ENCODE measurements at regions not wholly inside any gene's neighbourhood (a gene's known extent, or its start where the extent isn't known, plus 50 kb on each side); places are given as distances from the start of the nearest gene placed in this dataset.
"Not testable (repeated sequence)": the region's sequence is repeated elsewhere in the genome, so short reads cannot be mapped to it uniquely, and the experiment has no call there.

GRCh38 chr11:80282643-80283042 lies 841.8 kb upstream of the TENM4 start:
- DNase-seq = no peak

- DNase-seq = no peak
Observed at GRCh38 chr11:80281194-80281593, 840.4 kb upstream of the TENM4 start.

DNA sequence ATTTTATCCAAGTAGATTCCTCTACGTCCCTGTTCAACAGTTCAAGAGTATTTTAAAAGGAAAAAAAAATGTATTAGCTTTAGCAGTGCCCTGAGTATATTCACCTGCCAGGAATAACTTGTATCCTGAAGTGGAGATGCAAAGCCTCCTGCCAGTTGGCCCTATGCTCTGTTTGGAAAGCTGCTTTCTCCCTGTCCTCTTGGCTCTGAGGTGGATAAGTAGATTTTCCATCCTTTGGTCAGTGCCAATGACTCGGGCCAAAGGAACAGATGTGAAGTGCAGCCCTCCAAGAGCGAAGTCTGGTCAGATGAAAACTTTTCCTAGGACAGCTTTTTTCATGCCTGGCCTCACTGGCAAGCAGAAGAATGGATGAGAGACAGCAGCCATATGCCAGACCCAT lies 839.9 kb upstream of the TENM4 start:
- no peak for DNase-seq

DNA sequence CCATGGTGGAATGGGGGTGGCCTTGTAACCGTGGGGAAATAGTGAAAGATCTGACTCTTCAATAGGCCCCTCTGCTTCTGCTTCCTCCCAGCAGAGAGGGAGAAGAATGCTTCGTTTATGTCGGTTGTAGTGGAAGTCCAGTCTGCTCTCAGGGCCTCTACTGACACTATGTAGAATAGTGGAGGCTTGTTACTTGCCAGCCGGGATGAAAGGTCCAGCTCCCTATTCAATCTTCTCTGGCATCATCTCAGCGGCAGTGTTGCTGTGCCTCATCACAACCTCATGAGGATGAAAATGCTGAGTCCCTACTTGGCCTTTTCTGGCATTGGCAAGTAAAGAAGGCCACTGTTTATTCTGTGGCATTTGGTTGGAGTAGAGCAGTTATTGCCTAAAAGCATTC lies 820.9 kb upstream of the TENM4 start:
- no peak for DNase-seq

DNA sequence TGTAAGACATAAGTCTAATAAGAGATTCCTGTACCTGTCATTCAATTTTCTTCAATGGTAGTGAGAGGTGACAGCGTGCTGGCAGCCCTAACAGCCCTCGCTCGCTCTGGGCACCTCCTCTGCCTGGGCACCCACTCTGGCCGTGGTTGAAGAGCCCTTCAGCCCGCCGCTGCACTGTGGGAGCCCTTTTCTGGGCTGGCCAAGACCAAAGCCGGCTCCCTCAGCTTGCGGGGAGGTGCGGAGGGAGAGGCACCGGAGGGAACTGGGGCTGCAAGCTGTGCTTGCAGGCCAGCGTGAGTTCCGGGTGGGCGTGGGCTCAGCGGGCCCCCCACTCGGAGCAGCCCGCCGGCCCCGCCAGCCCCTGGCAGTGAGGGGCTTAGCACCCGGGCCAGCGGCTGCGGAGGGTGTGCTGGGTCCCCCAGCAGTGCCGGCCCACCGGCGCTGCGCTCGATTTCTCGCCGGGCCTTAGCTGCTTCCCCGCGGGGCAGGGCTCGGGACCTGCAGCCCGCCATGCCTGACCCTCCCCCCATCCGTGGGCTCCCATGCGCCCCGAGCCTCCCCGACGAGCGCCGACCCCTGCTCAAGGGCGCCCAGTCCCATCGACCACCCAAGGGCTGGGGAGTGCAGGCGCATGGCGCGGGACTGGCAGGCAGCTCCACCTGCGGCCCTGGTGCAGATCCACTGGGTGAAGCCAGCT lies 816.6 kb upstream of the TENM4 start:
- DNase-seq = not testable (repeated sequence)

- DNase-seq = no peak
Observed at GRCh38 chr11:80255021-80255420, 814.2 kb upstream of the TENM4 start.

DNA sequence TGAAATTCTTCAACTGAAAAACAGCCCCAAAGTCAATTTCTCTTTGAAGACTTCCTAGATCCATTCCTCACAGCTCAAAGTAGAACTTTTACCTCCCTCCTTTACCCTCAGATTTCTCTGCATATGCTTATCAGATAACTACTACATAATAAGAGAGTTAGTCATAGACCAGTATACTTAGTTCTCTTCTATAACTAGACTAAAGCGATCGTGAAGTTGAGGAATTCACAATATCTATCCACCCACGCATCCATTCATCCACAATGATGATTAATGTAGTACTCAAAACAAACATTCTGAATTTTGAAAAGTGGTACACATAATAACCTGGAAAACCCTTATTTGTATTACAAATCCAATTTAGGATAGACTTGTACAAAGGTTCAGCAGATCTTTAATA lies 800.9 kb upstream of the TENM4 start:
- no peak for DNase-seq

- DNase-seq = no peak
Observed at GRCh38 chr11:80240245-80240644, 799.4 kb upstream of the TENM4 start.

- DNase-seq = no peak
Observed at GRCh38 chr11:80239217-80239616, 798.4 kb upstream of the TENM4 start.

GRCh38 chr11:80227915-80228314 lies 787.1 kb upstream of the TENM4 start:
- DNase-seq = no peak

- DNase-seq = no peak
Observed at GRCh38 chr11:80214413-80214812, 773.6 kb upstream of the TENM4 start.

- DNase-seq = no peak
Observed at GRCh38 chr11:80211673-80212072, 770.8 kb upstream of the TENM4 start.

DNA sequence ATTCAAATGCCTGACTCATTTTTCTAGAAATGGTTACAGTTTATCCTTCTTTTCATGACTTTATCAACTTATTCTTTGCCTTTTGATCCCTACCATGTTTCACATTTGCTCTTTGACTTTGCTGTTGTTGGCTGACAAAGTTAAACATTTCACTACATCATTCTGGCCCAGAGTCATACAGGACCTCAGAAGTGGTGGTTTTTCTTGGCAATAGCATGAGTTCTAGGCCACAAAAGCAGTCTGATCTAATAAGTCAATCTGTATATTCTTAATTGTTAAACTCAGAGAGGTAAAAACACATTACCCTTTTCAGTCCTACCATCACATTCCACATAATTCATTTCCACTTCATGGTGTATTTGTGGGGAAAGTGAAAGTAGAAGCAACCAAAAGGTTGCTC lies 763.2 kb upstream of the TENM4 start:
- no peak for DNase-seq

DNA sequence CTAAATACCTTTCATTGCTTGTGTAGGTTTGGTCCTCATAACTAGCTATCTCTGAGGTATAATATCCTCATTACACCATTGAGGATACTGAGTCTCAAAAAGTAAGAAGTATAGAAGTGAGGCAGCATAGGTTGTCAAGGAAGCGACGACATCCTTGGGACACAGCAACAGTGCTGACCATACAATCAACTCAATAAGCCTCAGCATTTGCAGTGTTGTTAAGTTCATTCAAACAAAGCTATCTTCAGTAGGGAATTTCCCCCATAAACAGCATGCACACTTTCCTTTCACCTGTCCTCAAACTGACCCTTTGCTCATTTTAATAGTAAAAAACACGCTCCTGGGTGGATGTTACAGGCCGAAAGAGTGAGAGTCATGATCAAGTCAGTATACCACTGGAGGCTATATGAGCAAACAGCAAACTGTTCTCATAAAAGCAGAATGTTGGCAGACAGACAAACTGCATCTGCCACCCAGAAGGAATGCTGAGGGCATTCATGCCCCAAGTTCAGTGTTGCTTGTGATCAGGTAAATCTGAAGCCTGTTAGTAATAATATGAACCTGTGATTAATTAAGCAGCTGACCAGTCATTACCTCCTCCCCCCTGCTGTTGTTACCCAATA lies 756.2 kb upstream of the TENM4 start:
- no peak for DNase-seq

GRCh38 chr11:80196041-80196440 lies 755.2 kb upstream of the TENM4 start:
- DNase-seq = no peak

DNA sequence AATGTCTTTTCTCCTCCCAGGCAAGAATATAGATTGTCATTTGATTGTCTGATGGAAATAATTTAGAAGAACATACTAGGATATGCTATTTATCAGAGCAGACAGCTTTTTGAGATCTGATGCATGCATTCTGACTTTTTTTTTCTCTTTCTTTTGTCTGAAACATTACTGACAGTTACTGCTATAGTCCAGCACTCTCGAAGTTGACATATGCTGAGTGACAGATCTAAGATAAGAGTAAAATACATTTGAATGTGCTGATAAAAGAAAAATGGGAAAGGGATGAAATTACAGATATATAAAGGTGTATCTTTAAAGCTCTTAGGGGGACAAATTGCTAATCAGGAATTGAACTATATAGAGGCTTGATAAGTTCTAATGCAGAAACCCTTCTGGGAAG lies 753.8 kb upstream of the TENM4 start:
- DNase-seq = no peak

- no peak for DNase-seq
Observed at GRCh38 chr11:80194016-80194415, 753.2 kb upstream of the TENM4 start.

- no peak for DNase-seq
Observed at GRCh38 chr11:80188076-80188627, 747.3 kb upstream of the TENM4 start.

DNA sequence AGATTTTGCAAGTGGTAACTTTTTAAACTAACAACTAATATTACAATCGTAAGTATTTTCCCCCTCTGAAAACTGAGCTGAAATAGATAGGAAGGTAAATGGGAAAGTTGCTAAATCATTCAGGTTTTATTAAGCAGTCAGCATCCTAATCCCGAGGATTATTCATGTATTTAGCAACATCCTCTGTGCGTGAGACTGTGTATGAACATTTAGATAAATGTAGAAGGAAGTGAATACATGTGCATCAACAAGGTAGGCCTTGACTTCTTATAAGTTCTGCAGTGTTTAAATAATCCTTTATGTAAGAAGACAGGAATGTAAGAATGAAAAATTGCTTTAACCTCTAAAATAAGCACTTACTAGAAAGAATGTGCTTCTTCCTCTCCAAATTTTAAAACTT lies 745.9 kb upstream of the TENM4 start:
- DNase-seq = no peak

DNA sequence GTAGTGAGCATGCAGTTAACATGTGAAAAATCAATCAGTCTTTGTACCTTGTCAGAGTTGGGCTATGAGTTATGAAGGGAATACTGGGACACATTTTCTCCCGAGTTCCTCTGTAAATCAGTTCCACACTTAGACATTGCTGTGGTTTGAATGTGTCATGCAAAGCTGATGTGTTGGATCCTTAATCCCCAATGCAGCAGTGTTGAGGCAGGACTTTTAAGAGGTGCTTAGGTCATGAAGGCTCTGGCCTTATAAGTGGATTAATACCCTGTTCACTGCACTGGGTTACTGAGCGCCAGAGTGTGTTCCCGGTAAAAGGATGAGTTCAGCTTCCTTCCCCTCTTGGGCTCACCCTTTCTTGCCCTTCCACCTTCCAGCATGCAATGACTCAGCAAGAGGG lies 742.1 kb upstream of the TENM4 start:
- DNase-seq = no peak

GRCh38 chr11:80173371-80174136 lies 732.7 kb upstream of the TENM4 start:
- DNase-seq = no peak

GRCh38 chr11:80168796-80169195 lies 728.0 kb upstream of the TENM4 start:
- peak; percentile 48 for DNase-seq

DNA sequence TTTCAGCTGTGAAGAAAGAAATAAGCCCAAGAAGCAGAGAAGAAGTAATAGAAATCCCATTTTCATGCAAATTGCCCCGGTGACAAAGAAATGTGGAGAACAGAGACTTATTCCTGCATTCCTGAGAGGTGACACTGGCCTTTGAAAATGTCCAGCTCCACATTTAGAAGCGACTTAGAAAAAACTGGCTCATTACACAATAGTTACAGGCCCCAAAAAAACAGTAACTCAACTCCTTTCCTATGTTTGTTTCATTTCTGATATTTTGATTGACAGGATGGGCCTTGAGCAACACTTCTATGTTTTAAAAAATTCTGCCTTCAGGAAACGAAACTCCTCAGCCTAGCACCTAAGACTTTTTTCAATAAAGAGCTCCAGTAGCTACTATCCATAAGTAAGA lies 726.9 kb upstream of the TENM4 start:
- peak; percentile 96 for DNase-seq

GRCh38 chr11:80165744-80166143 lies 724.9 kb upstream of the TENM4 start:
- DNase-seq = no peak
